H1 (cell line): ENCODE measurements at regions not wholly inside any gene's neighbourhood (a gene's known extent, or its start where the extent isn't known, plus 50 kb on each side); places are given as distances from the start of the nearest gene placed in this dataset.

ENCODE experiments used
- CTCF ChIA-PET: fragments of 300-600 bp; sonication (Branson Sonifier 250); formaldehyde crosslinking; loops from one replicate; lab custom pipeline; 2021; ENCODE audit not compliant: partially characterized antibody; lab: Charles Lee
- POLR2A ChIA-PET: fragments of 300-600 bp; sonication (Branson Sonifier 250); formaldehyde crosslinking; loops from one replicate; lab custom pipeline; 2021; ENCODE audit warnings: inconsistent platforms; ENCODE audit not compliant: partially characterized antibody; lab: Charles Lee
- DNase-seq, 2 experiments: peaks; one replicate each; pipeline versions ENCODE4 v3.0.0 to v3.0.0-alpha.2; 2010 to 2022; ENCODE audit warnings: low spot score in 2 of 2, low read depth in 1 of 2, mixed read lengths in 1 of 2
- FAIRE-seq: peaks from 2 replicates; lab custom pipeline; 2011; peaks lifted over from hg19 to GRCh38; lab: Jason Lieb, UNC
- H2AFZ ChIP-seq: 2 replicates; pipeline ENCODE4 v1.8.1; 2012; ENCODE audit warnings: low read length, inconsistent platforms
- H2AK5ac ChIP-seq: 2 replicates; pipeline ENCODE4 v1.6.1; 2013; ENCODE audit warnings: low read depth, low read length
- H2BK120ac ChIP-seq: replicated peaks from 2 replicates; pipeline ENCODE3; 2013; ENCODE audit warnings: low read depth, low read length, inconsistent platforms
- H2BK12ac ChIP-seq: 2 replicates; pipeline ENCODE4 v1.6.1; 2013; ENCODE audit warnings: low read depth, low read length
- H2BK15ac ChIP-seq: 2 replicates; pipeline ENCODE4 v1.6.1; 2013; ENCODE audit warnings: low read length
- H2BK20ac ChIP-seq: 2 replicates; pipeline ENCODE4 v1.6.1; 2013; ENCODE audit warnings: low read length
- H2BK5ac ChIP-seq: 2 replicates; pipeline ENCODE4 v1.6.1; 2013; ENCODE audit warnings: low read depth, low read length
- H3K14ac ChIP-seq: 2 replicates; pipeline ENCODE4 v1.6.1; 2013; ENCODE audit warnings: inconsistent platforms; ENCODE audit not compliant: insufficient read length
- H3K18ac ChIP-seq: 2 replicates; pipeline ENCODE4 v1.6.1; 2013; ENCODE audit warnings: low read length; ENCODE audit errors: extremely low read depth
- H3K23ac ChIP-seq: 2 replicates; pipeline ENCODE4 v1.6.1; 2013; ENCODE audit warnings: inconsistent platforms; ENCODE audit not compliant: insufficient read length
- H3K23me2 ChIP-seq: 2 replicates; pipeline ENCODE4 v1.6.1; 2013; ENCODE audit warnings: low read depth, low read length
- H3K27ac ChIP-seq: 2 replicates; pipeline ENCODE4 v1.6.1; 2011; ENCODE audit warnings: low read depth, low read length, inconsistent platforms
- H3K27me3 ChIP-seq, 4 experiments: replicated peaks in 1 of 4; 1 replicate in 1 of 4; 2 replicates in 3 of 4; pipeline versions ENCODE4 v1.6.1 to v1.8.1; 2011 to 2013; ENCODE audit warnings: low read length in 3 of 4, mild to moderate bottlenecking in 3 of 4, inconsistent platforms in 2 of 4, mixed read lengths in 2 of 4, moderate library complexity in 1 of 4; ENCODE audit not compliant: control insufficient read depth in 3 of 4, insufficient read depth in 3 of 4; ENCODE audit errors: extremely low read depth in 1 of 4
- H3K36me3 ChIP-seq, 4 experiments: 2 replicates each; pipeline versions ENCODE4 v1.6.1 to v1.8.1; 2011 to 2013; ENCODE audit warnings: mild to moderate bottlenecking in 4 of 4, low read length in 3 of 4, moderate library complexity in 2 of 4, control low read depth in 1 of 4, inconsistent platforms in 1 of 4; ENCODE audit not compliant: insufficient read depth in 4 of 4, control insufficient read depth in 2 of 4
- H3K4ac ChIP-seq: replicated peaks from 2 replicates; pipeline ENCODE3; 2013; ENCODE audit warnings: low read length, low read depth, mixed read lengths, inconsistent platforms; ENCODE audit not compliant: insufficient read length
- H3K4me1 ChIP-seq, 4 experiments: replicated peaks in 1 of 4; 1 replicate in 1 of 4; 2 replicates in 3 of 4; pipeline versions ENCODE4 v1.6.1 to v1.8.1; 2011 to 2013; ENCODE audit warnings: low read length in 3 of 4, inconsistent platforms in 2 of 4, mixed read lengths in 1 of 4; ENCODE audit not compliant: insufficient read depth in 4 of 4, control insufficient read depth in 3 of 4
- H3K4me2 ChIP-seq, 2 experiments: 2 replicates each; pipeline versions ENCODE4 v1.6.1 to v1.8.1; 2011 to 2013; ENCODE audit warnings: low read depth in 2 of 2, low read length in 2 of 2, control low read depth in 1 of 2, inconsistent platforms in 1 of 2, mild to moderate bottlenecking in 1 of 2; ENCODE audit not compliant: insufficient read depth in 1 of 2
- H3K4me3 ChIP-seq, 4 experiments: fragments of 200-600, 300-600 bp in 1 of 4; sonication (generic), shearing (Covaris generic), sonication (Bioruptor Twin) in 1 of 4; 2 replicates each; pipeline versions ENCODE4 v1.5.1 to v1.8.1; 2011 to 2016; ENCODE audit warnings: low read length in 4 of 4, low read depth in 3 of 4, control low read depth in 2 of 4, inconsistent platforms in 2 of 4, mild to moderate bottlenecking in 2 of 4, mixed read lengths in 1 of 4, moderate library complexity in 1 of 4; ENCODE audit not compliant: insufficient read depth in 2 of 4; ENCODE audit errors: extremely low read depth in 1 of 4
- H3K56ac ChIP-seq: replicated peaks from 2 replicates; pipeline ENCODE3; 2013; ENCODE audit warnings: low read depth, mild to moderate bottlenecking, mixed read lengths, low read length, inconsistent platforms; ENCODE audit not compliant: insufficient read length
- H3K79me1 ChIP-seq: 2 replicates; pipeline ENCODE4 v1.6.1; 2013; ENCODE audit warnings: low read depth, low read length, control low read depth
- H3K79me2 ChIP-seq, 2 experiments: 2 replicates each; pipeline versions ENCODE4 v1.6.1 to v1.8.1; 2012 to 2013; ENCODE audit warnings: low read length in 2 of 2, mild to moderate bottlenecking in 2 of 2, inconsistent platforms in 1 of 2; ENCODE audit not compliant: insufficient read depth in 2 of 2, control insufficient read depth in 1 of 2
- H3K9ac ChIP-seq, 4 experiments: replicated peaks in 1 of 4; 1 replicate in 1 of 4; 2 replicates in 3 of 4; pipeline versions ENCODE4 v1.6.1 to v1.8.1; 2011 to 2013; ENCODE audit warnings: low read depth in 3 of 4, low read length in 3 of 4, control low read depth in 2 of 4, mild to moderate bottlenecking in 2 of 4, moderate library complexity in 2 of 4, inconsistent platforms in 1 of 4; ENCODE audit errors: extremely low read depth in 1 of 4
- H3K9me3 ChIP-seq, 2 experiments: 2 replicates each; pipeline versions ENCODE4 v1.6.1 to v1.8.1; 2012 to 2013; ENCODE audit warnings: mild to moderate bottlenecking in 2 of 2, moderate library complexity in 2 of 2, control low read depth in 1 of 2, inconsistent platforms in 1 of 2, low read depth in 1 of 2, low read length in 1 of 2, mixed read lengths in 1 of 2; ENCODE audit not compliant: insufficient read depth in 2 of 2
- H4K20me1 ChIP-seq, 2 experiments: replicated peaks in 1 of 2; 2 replicates each; pipeline versions ENCODE3 to v1.8.1; 2011 to 2013; ENCODE audit warnings: inconsistent platforms in 2 of 2, low read length in 2 of 2, mild to moderate bottlenecking in 1 of 2; ENCODE audit not compliant: insufficient read depth in 2 of 2, control insufficient read depth in 1 of 2
- H4K5ac ChIP-seq: 2 replicates; pipeline ENCODE4 v1.6.1; 2013; ENCODE audit warnings: low read length, low read depth, mixed read lengths, inconsistent platforms; ENCODE audit not compliant: insufficient read length
- H4K8ac ChIP-seq: 2 replicates; pipeline ENCODE4 v1.8.0; 2013; ENCODE audit warnings: mild to moderate bottlenecking, moderate library complexity, low read length, inconsistent platforms; ENCODE audit not compliant: insufficient read depth; ENCODE audit errors: extremely low read depth
- H4K91ac ChIP-seq: replicated peaks from 2 replicates; pipeline ENCODE3; 2013; ENCODE audit warnings: low read length, mixed read lengths, inconsistent platforms; ENCODE audit not compliant: insufficient read length
- RFX5 ChIP-seq: IDR thresholded peaks from 2 replicates; pipeline ENCODE4 v1.6.1; 2011; ENCODE audit warnings: low read depth, low read length, improper control_type of control experiment, borderline replicate concordance
- WGBS, 2 experiments: shearing (Covaris generic) in 1 of 2; methylation state at CpG; one replicate each; pipeline versions ENCODE4 v1.1.6 to v1.1.7; 2013 to 2015; ENCODE audit warnings: low lambda C conversion rate in 2 of 2, mixed read lengths in 2 of 2, inconsistent platforms in 1 of 2, low coverage in 1 of 2, missing lambda C conversion rate in 1 of 2; ENCODE audit not compliant: insufficient replicate concordance in 2 of 2, insufficient coverage in 1 of 2, insufficient read length in 1 of 2; ENCODE audit errors: extremely low coverage in 1 of 2, missing lambda C conversion rate in 1 of 2; 5-methylcytosine and 5-hydroxymethylcytosine counted together

DNA sequence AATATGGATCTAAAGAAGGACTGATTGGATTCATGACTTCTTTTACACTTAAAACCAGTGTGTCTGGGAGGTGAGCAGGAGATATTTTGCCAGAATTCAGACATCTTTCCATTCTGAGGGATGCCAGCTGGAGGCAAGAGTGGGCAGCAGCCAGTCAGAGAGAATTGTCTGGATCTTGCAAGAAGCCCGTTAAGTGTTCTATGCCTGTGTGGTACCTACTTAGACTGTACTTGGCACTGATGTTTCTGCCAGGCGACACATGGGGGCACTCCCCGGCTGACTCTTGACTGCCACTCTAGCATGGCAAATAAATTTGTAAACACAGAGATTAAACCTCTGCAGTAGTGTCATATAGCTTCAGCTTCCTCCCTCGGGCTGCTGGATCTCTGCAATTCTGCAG, 247.7 kb downstream of the UTP18 start:
- Histone ChIP-seq H3K4me2 (no peak overlapping the region), H3K9me3 (no peaks in the 10 kb centered on the region), H3K56ac (no peak overlapping the region), H2BK5ac (no peak overlapping the region), H3K27ac (no peak overlapping the region), H4K8ac (no peak overlapping the region), H3K23ac (no peak overlapping the region), H4K5ac (no peak overlapping the region), H3K9ac (no peak overlapping the region), H2BK20ac (no peak overlapping the region), H4K91ac (no peak overlapping the region), H2BK120ac (no peak overlapping the region), H3K23me2 (no peaks in the 10 kb centered on the region), H4K20me1 (no peaks in the 10 kb centered on the region), H2AK5ac (no peak overlapping the region), H3K27me3 (no peaks in the 10 kb centered on the region), H3K79me2 (no peaks in the 10 kb centered on the region), H3K36me3 (no peaks in the 10 kb centered on the region), H2BK15ac (no peak overlapping the region), H3K18ac (no peak overlapping the region), H2BK12ac (no peak overlapping the region), H2AFZ (no peak overlapping the region), H3K14ac (no peak overlapping the region), H3K79me1 (no peaks in the 10 kb centered on the region), H3K4me3 (no peak overlapping the region), H3K4me1 (no peaks in the 10 kb centered on the region), H3K4ac (no peak overlapping the region)
- CTCF ChIA-PET = interaction anchor here (1.1 to 3.2 kb wide), 2 partner anchors 20 to 46 kb away, joined by 3 to 13 read pairs; no protein-coding TSS in a partner anchor
- DNase-seq = no peak
- FAIRE-seq = no peak
- WGBS, 2 experiments = 90% methylated on average over 4 of the region's 4 CpGs; no CpG with 5 or more reads in 1 of the 2 experiments
- POLR2A ChIA-PET = interaction anchor here (0.8 kb wide), 1 partner anchor 29 kb away, joined by 3 read pairs; no protein-coding TSS in a partner anchor
- no peak for TF ChIP-seq RFX5
